ENCODE measurements at regions not wholly inside any gene's neighbourhood (a gene's known extent, or its start where the extent isn't known, plus 50 kb on each side); places are given as distances from the start of the nearest gene placed in this dataset.
"Not testable (repeated sequence)": the region's sequence is repeated elsewhere in the genome, so short reads cannot be mapped to it uniquely, and the experiment has no call there.

- in situ Hi-C loops (cut with HindIII; ENCODE audit: low sequenced_read_pairs) = no loop called here
Measured at GRCh38 chr4:10853196-10853595, 168.6 kb upstream of the CLNK start.

- in situ Hi-C loops (cut with HindIII; ENCODE audit: low sequenced_read_pairs) = no loop called here
Measured at GRCh38 chr4:10841697-10842096, 157.1 kb upstream of the CLNK start.

GRCh38 chr4:10837151-10837550 lies 152.6 kb upstream of the CLNK start:
- in situ Hi-C loops (cut with HindIII; ENCODE audit: low sequenced_read_pairs) = no loop called here

GRCh38 chr4:10832806-10833628 lies 148.4 kb upstream of the CLNK start:
- in situ Hi-C loops (cut with HindIII; ENCODE audit: low sequenced_read_pairs) = no loop called here

GRCh38 chr4:10831727-10832408 lies 147.3 kb upstream of the CLNK start:
- in situ Hi-C loops (cut with HindIII; ENCODE audit: low sequenced_read_pairs) = no loop called here

- in situ Hi-C loops (cut with HindIII; ENCODE audit: low sequenced_read_pairs) = not testable (repeated sequence)
Measured at GRCh38 chr4:10828918-10829538, 144.5 kb upstream of the CLNK start.

- in situ Hi-C loops (cut with HindIII; ENCODE audit: low sequenced_read_pairs) = no loop called here
Measured at GRCh38 chr4:10821826-10822225, 137.3 kb upstream of the CLNK start.

- in situ Hi-C loops (cut with HindIII; ENCODE audit: low sequenced_read_pairs) = no loop called here
Measured at GRCh38 chr4:10816571-10816970, 132.0 kb upstream of the CLNK start.

GRCh38 chr4:10811991-10812390 lies 127.4 kb upstream of the CLNK start:
- in situ Hi-C loops (cut with HindIII; ENCODE audit: low sequenced_read_pairs) = no loop called here

- in situ Hi-C loops (cut with HindIII; ENCODE audit: low sequenced_read_pairs) = no loop called here
Measured at GRCh38 chr4:10810411-10810810, 125.8 kb upstream of the CLNK start.

- in situ Hi-C loops (cut with HindIII; ENCODE audit: low sequenced_read_pairs) = no loop called here
Measured at GRCh38 chr4:10809905-10810304, 125.3 kb upstream of the CLNK start.

- in situ Hi-C loops (cut with HindIII; ENCODE audit: low sequenced_read_pairs) = no loop called here
Measured at GRCh38 chr4:10808591-10808990, 124.0 kb upstream of the CLNK start.

- in situ Hi-C loops (cut with HindIII; ENCODE audit: low sequenced_read_pairs) = no loop called here
Measured at GRCh38 chr4:10806953-10807645, 122.5 kb upstream of the CLNK start.

GRCh38 chr4:10803713-10804343 lies 119.3 kb upstream of the CLNK start:
- in situ Hi-C loops (cut with HindIII; ENCODE audit: low sequenced_read_pairs) = no loop called here

- in situ Hi-C loops (cut with HindIII; ENCODE audit: low sequenced_read_pairs) = loop anchor here (5.0 kb wide), 1 partner anchor 35 kb away; no protein-coding TSS in a partner anchor
Measured at GRCh38 chr4:10787365-10787764, 102.8 kb upstream of the CLNK start.

GRCh38 chr4:10784621-10785020 lies 100.1 kb upstream of the CLNK start:
- in situ Hi-C loops (cut with HindIII; ENCODE audit: low sequenced_read_pairs) = loop anchor here (5.0 kb wide), 1 partner anchor 32 kb away; no protein-coding TSS in a partner anchor

- in situ Hi-C loops (cut with HindIII; ENCODE audit: low sequenced_read_pairs) = no loop called here
Measured at GRCh38 chr4:10783351-10783750, 98.8 kb upstream of the CLNK start.

- in situ Hi-C loops (cut with HindIII; ENCODE audit: low sequenced_read_pairs) = no loop called here
Measured at GRCh38 chr4:10781805-10782204, 97.2 kb upstream of the CLNK start.

GRCh38 chr4:10780803-10781202 lies 96.2 kb upstream of the CLNK start:
- in situ Hi-C loops (cut with HindIII; ENCODE audit: low sequenced_read_pairs) = not testable (repeated sequence)

- in situ Hi-C loops (cut with HindIII; ENCODE audit: low sequenced_read_pairs) = not testable (repeated sequence)
Measured at GRCh38 chr4:10775132-10775531, 90.6 kb upstream of the CLNK start.

GRCh38 chr4:10773656-10774055 lies 89.1 kb upstream of the CLNK start:
- in situ Hi-C loops (cut with HindIII; ENCODE audit: low sequenced_read_pairs) = no loop called here
